Progenitor cell of endocrine pancreas (in vitro differentiated cells): ENCODE measurements at regions not wholly inside any gene's neighbourhood (a gene's known extent, or its start where the extent isn't known, plus 50 kb on each side); places are given as distances from the start of the nearest gene placed in this dataset.

ENCODE experiments used
- DNase-seq: peaks from one replicate; pipeline ENCODE4 v3.0.0; 2021; ENCODE audit warnings: low spot score; ENCODE audit not compliant: unreplicated experiment
- H3K27ac Mint-ChIP-seq: 2 replicates; pipeline ENCODE4 v1.8.0; 2021; ENCODE audit warnings: mild to moderate bottlenecking, moderate library complexity, mixed read lengths
- H3K27me3 Mint-ChIP-seq: 2 replicates; pipeline ENCODE4 v1.8.0; 2021; ENCODE audit warnings: mixed read lengths
- H3K36me3 Mint-ChIP-seq: 2 replicates; pipeline ENCODE4 v1.8.0; 2022; ENCODE audit warnings: mixed read lengths; ENCODE audit not compliant: insufficient read depth
- H3K4me1 Mint-ChIP-seq: 2 replicates; pipeline ENCODE4 v1.8.0; 2021; ENCODE audit warnings: low read depth, mixed read lengths
- H3K4me3 Mint-ChIP-seq: 2 replicates; pipeline ENCODE4 v1.8.0; 2021; ENCODE audit warnings: low read depth, mild to moderate bottlenecking, moderate library complexity, mixed read lengths
- H3K9me3 Mint-ChIP-seq: 2 replicates; pipeline ENCODE4 v1.8.0; 2021; ENCODE audit warnings: low read depth, mixed read lengths
- TF ChIP-seq, protein P1 (sequence below): fragments of 200-600 bp; sonication (generic); IDR thresholded peaks from one replicate; pipeline ENCODE4 v1.5.0; 2021; ENCODE audit warnings: antibody characterized with exemption, mild to moderate bottlenecking; ENCODE audit not compliant: unreplicated experiment

- DNase-seq: no peak
- Mint-ChIP-seq H3K9me3 (peaks cover 16% of the 10 kb centered on the region), H3K4me3 (no peak overlapping the region), H3K36me3 (peaks cover 3% of the 10 kb centered on the region), H3K27me3 (no peaks in the 10 kb centered on the region), H3K4me1 (peaks cover 46% of the 10 kb centered on the region), H3K27ac (peak overlapping the region; percentile 98)
- TF ChIP-seq, protein P1, sequence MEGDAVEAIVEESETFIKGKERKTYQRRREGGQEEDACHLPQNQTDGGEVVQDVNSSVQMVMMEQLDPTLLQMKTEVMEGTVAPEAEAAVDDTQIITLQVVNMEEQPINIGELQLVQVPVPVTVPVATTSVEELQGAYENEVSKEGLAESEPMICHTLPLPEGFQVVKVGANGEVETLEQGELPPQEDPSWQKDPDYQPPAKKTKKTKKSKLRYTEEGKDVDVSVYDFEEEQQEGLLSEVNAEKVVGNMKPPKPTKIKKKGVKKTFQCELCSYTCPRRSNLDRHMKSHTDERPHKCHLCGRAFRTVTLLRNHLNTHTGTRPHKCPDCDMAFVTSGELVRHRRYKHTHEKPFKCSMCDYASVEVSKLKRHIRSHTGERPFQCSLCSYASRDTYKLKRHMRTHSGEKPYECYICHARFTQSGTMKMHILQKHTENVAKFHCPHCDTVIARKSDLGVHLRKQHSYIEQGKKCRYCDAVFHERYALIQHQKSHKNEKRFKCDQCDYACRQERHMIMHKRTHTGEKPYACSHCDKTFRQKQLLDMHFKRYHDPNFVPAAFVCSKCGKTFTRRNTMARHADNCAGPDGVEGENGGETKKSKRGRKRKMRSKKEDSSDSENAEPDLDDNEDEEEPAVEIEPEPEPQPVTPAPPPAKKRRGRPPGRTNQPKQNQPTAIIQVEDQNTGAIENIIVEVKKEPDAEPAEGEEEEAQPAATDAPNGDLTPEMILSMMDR: no peak
These were observed 99.0 kb upstream of the LIPC start for GRCh38 chr15:58332676-58333400.

DNA sequence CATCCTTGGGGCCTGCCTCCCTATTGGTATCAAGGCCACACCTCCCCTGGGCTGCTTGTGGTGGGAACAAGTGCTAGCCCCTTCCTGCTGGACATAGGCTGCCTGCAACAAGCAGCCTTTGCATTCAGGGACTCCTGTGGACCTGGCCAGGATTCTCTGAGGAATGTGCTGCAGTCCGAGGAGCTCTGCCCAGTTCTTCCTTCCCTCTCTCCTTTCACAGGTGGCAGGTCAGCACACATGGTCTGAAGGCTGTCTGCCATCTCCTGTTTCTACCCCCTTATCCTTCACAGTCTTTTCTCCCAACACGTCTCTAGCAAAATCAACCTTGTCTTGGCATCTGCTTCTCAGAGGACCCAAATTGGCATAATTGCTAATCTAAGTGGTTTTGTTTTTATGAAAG lies 97.0 kb upstream of the LIPC start:
- Mint-ChIP-seq H3K4me1 (peaks cover 43% of the 10 kb centered on the region), H3K9me3 (peaks cover 8% of the 10 kb centered on the region), H3K36me3 (no peaks in the 10 kb centered on the region), H3K27me3 (no peaks in the 10 kb centered on the region), H3K27ac (peak overlapping the region; percentile 65), H3K4me3 (no peak overlapping the region)
- TF ChIP-seq, protein P1: no peak
- DNase-seq: no peak

- Mint-ChIP-seq H3K27me3 (no peaks in the 10 kb centered on the region), H3K4me1 (peaks cover 29% of the 10 kb centered on the region), H3K36me3 (no peaks in the 10 kb centered on the region), H3K4me3 (no peak overlapping the region), H3K27ac (no peak overlapping the region), H3K9me3 (peaks cover 8% of the 10 kb centered on the region)
- TF ChIP-seq, protein P1: no peak
- DNase-seq: no peak
These were observed 95.6 kb upstream of the LIPC start for GRCh38 chr15:58336161-58336560.

- H3K4me1 Mint-ChIP-seq: peaks cover 13% of the 10 kb centered on the region
- DNase-seq: no peak
- no peak overlapping the region for H3K27ac Mint-ChIP-seq
- no peak overlapping the region for H3K4me3 Mint-ChIP-seq
- TF ChIP-seq, protein P1: no peak
- H3K9me3 Mint-ChIP-seq: no peaks in the 10 kb centered on the region
- H3K36me3 Mint-ChIP-seq: no peaks in the 10 kb centered on the region
- no peaks in the 10 kb centered on the region for H3K27me3 Mint-ChIP-seq
These were observed 91.6 kb upstream of the LIPC start for GRCh38 chr15:58340176-58340575.

DNA sequence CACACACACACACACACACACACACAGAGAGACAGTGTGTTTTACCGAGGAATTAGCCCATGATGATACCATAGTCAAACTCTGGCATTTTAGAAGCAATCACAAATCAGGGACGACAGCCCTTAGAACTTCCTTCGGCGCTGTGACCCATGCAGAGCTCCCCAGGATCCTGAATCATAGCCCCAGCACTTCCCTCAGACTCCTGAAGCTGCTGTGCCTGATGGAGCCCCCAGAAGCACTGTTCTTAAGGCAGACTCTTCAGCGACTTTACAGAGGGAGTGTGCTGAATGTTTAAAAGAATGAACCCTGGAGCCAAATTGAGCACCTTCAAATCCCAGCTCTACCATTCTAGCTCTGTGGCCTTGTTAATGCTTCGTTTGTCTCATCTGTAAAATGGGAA lies 89.3 kb upstream of the LIPC start:
- no peaks in the 10 kb centered on the region for H3K9me3 Mint-ChIP-seq
- no peak overlapping the region for H3K27ac Mint-ChIP-seq
- H3K27me3 Mint-ChIP-seq: no peaks in the 10 kb centered on the region
- peaks cover 10% of the 10 kb centered on the region for H3K4me1 Mint-ChIP-seq
- H3K36me3 Mint-ChIP-seq: no peaks in the 10 kb centered on the region
- no peak overlapping the region for H3K4me3 Mint-ChIP-seq
- DNase-seq: no peak
- TF ChIP-seq, protein P1: no peak
